Gastrocnemius medialis (tissue), 4 donors: ENCODE measurements at regions not wholly inside any gene's neighbourhood (a gene's known extent, or its start where the extent isn't known, plus 50 kb on each side); places are given as distances from the start of the nearest gene placed in this dataset.

Experiments used
- ATAC-seq, 2 donors: fragments of 150-250 bp; one replicate each; pipeline ENCODE4 v1.9.1; 2016
- DNase-seq, 2 donors: peaks; one replicate each; pipeline ENCODE4 v3.0.0-alpha.2; 2019
- H3K27ac ChIP-seq, 4 donors: fragments of 200-600 bp; sonication (generic); 1 replicate in 1 of 4; 2 replicates in 3 of 4; pipeline ENCODE4 v1.5.1; 2016 to 2018; ENCODE audit warnings: mild to moderate bottlenecking in 2 of 4, moderate library complexity in 1 of 4
- H3K27me3 ChIP-seq, 3 donors: fragments of 200-600 bp; sonication (generic) in 2 of 3; 1 replicate in 1 of 3; 2 replicates in 2 of 3; pipeline versions ENCODE4 v1.5.1 to v1.6.0; 2016 to 2019; ENCODE audit warnings: mild to moderate bottlenecking in 1 of 3, moderate library complexity in 1 of 3
- H3K36me3 ChIP-seq, 2 donors: fragments of 200-600 bp; sonication (generic) in 1 of 2; one replicate each; pipeline ENCODE4 v1.5.1; 2017 to 2018
- H3K4me1 ChIP-seq, 2 donors: fragments of 200-600 bp; sonication (generic) in 1 of 2; one replicate each; pipeline ENCODE4 v1.5.1; 2016 to 2017; ENCODE audit warnings: mild to moderate bottlenecking in 2 of 2
- H3K4me3 ChIP-seq, 4 donors: fragments of 200-600 bp; sonication (generic) in 3 of 4; 1 replicate in 1 of 4; 2 replicates in 3 of 4; pipeline ENCODE4 v1.5.1; 2016 to 2019; ENCODE audit warnings: mild to moderate bottlenecking in 2 of 4
- H3K9me3 ChIP-seq, 3 donors: fragments of 200-600 bp; sonication (generic) in 2 of 3; 1 replicate in 1 of 3; 2 replicates in 2 of 3; pipeline ENCODE4 v1.5.1; 2016 to 2019
- POLR2A ChIP-seq, 2 donors: fragments of 450-650 bp; IDR thresholded peaks; one replicate each; pipeline ENCODE4 v1.6.1; 2017; ENCODE audit warnings: antibody characterized with exemption in 2 of 2, mild to moderate bottlenecking in 2 of 2, moderate library complexity in 2 of 2
- in situ Hi-C, 4 donors: fragments of 200-750 bp; cut with MboI; loops; one replicate each; pipeline versions ENCODE4 v1.15.0 to v1.8.0; 2017; ENCODE audit warnings: low sequenced_read_pairs in 4 of 4
- intact Hi-C: fragments of 100-400 bp; cut with DNase I; formaldehyde crosslinking; loops from one replicate; pipeline ENCODE4 v1.15.1; 2023; ENCODE audit warnings: low total_unique reads
- TF ChIP-seq, protein P1 (sequence below), 5 experiments: fragments of 450-650 bp in 3 of 5; fragments of 200-600 bp in 2 of 5; sonication (generic) in 2 of 5; IDR thresholded peaks in 4 of 5; conservative IDR thresholded peaks in 1 of 5; 1 replicate in 4 of 5; 2 replicates in 1 of 5; pipeline ENCODE4 v1.5.1; 2016 to 2019; ENCODE audit warnings: antibody characterized with exemption in 5 of 5, mild to moderate bottlenecking in 3 of 5, moderate library complexity in 3 of 5

DNA sequence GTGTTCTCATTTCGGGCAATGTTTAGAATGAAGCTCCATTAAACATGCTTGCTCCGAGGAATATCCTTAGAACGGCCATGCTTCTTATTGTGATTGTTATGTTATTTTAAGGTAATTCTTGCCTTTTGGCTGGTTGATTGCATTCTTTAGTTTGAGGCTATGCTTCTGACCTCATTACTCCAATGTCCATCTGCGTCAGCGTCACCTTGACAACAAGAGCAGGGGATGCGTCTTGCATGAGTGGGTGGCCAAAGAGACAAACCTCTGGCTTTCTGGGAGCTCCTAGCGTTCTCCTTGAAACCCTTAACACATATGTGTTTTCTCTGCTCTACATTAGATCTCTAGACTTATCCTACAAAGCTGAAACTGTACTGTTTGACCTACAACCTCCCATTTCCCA is 184.3 kb downstream of the THBS2 start:
- in situ Hi-C loops, result no loop called here
- DNase-seq (no peak), ATAC-seq (no peak)
- H3K4me1 ChIP-seq, result peaks cover 4 to 8% of the 10 kb centered on the region in 2 donors
- peaks cover 0 to under 1% (median 0%) of the 10 kb centered on the region in 3 donors for H3K27me3 ChIP-seq
- H3K36me3 ChIP-seq, result no peaks in the 10 kb centered on the region
- H3K9me3 ChIP-seq, result no peaks in the 10 kb centered on the region
- no peak for TF ChIP-seq POLR2A (IDR thresholded peaks at IDR 0.05)
- TF ChIP-seq, protein P1, sequence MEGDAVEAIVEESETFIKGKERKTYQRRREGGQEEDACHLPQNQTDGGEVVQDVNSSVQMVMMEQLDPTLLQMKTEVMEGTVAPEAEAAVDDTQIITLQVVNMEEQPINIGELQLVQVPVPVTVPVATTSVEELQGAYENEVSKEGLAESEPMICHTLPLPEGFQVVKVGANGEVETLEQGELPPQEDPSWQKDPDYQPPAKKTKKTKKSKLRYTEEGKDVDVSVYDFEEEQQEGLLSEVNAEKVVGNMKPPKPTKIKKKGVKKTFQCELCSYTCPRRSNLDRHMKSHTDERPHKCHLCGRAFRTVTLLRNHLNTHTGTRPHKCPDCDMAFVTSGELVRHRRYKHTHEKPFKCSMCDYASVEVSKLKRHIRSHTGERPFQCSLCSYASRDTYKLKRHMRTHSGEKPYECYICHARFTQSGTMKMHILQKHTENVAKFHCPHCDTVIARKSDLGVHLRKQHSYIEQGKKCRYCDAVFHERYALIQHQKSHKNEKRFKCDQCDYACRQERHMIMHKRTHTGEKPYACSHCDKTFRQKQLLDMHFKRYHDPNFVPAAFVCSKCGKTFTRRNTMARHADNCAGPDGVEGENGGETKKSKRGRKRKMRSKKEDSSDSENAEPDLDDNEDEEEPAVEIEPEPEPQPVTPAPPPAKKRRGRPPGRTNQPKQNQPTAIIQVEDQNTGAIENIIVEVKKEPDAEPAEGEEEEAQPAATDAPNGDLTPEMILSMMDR (IDR thresholded peaks at IDR 0.05 in 4 of 5, conservative IDR thresholded peaks at IDR 0.05 in 1 of 5), result no peak
- intact Hi-C loops, result no loop called here
- no peak overlapping the region for H3K4me3 ChIP-seq
- H3K27ac ChIP-seq, result no peak overlapping the region

DNA sequence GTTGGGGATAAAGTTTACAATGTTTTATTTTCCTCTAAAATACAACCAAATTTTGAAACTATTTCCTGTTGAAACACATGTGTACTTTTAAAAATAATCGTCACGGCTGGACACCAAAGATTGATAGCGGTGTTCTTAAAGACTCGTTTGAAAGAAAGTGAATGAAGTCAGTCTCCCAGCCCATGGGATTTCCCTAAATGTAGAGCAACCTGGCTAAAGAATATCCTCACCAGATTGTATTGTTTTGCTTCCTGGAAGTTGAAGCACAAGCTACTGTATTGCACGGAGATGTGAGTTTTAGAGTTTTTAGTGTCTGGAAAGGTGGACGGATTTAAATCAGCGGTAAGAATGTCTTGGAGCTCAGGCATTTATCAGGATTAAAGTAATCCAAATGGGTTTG is 189.5 kb downstream of the THBS2 start:
- no peaks in the 10 kb centered on the region for H3K9me3 ChIP-seq
- no peaks in the 10 kb centered on the region for H3K36me3 ChIP-seq
- H3K27me3 ChIP-seq, result no peaks in the 10 kb centered on the region
- DNase-seq (no peak), ATAC-seq (no peak)
- TF ChIP-seq, protein P1 (IDR thresholded peaks at IDR 0.05 in 4 of 5, conservative IDR thresholded peaks at IDR 0.05 in 1 of 5), result no peak
- no peak for TF ChIP-seq POLR2A (IDR thresholded peaks at IDR 0.05)
- in situ Hi-C loops (no loop called here), intact Hi-C loops (no loop called here)
- no peak overlapping the region for H3K27ac ChIP-seq
- no peak overlapping the region for H3K4me3 ChIP-seq
- no peaks in the 10 kb centered on the region for H3K4me1 ChIP-seq

- no peak for TF ChIP-seq POLR2A (IDR thresholded peaks at IDR 0.05)
- TF ChIP-seq, protein P1 (IDR thresholded peaks at IDR 0.05 in 4 of 5, conservative IDR thresholded peaks at IDR 0.05 in 1 of 5), result no peak
- Histone ChIP-seq H3K9me3 (no peaks in the 10 kb centered on the region), H3K27me3 (no peaks in the 10 kb centered on the region), H3K4me1 (no peaks in the 10 kb centered on the region), H3K36me3 (no peaks in the 10 kb centered on the region), H3K27ac (no peak overlapping the region), H3K4me3 (no peak overlapping the region)
- DNase-seq (no peak), ATAC-seq (no peak)
- in situ Hi-C loops, result no loop called here
- intact Hi-C loops, result no loop called here
These were observed 191.4 kb downstream of the THBS2 start for GRCh38 chr6:169062272-169062671.

GRCh38 chr6:169058634-169059033 is 195.0 kb downstream of the THBS2 start:
- ATAC-seq, result no peak
- H3K27ac ChIP-seq, result no peak overlapping the region
- no peaks in the 10 kb centered on the region for H3K36me3 ChIP-seq
- H3K4me3 ChIP-seq, result no peak overlapping the region
- H3K9me3 ChIP-seq, result no peaks in the 10 kb centered on the region
- intact Hi-C loops, result no loop called here
- DNase-seq, result no peak
- no peaks in the 10 kb centered on the region for H3K4me1 ChIP-seq
- TF ChIP-seq POLR2A (IDR thresholded peaks at IDR 0.05), result no peak
- TF ChIP-seq, protein P1 (IDR thresholded peaks at IDR 0.05 in 4 of 5, conservative IDR thresholded peaks at IDR 0.05 in 1 of 5), result no peak
- in situ Hi-C loops, result no loop called here
- no peaks in the 10 kb centered on the region for H3K27me3 ChIP-seq

DNA sequence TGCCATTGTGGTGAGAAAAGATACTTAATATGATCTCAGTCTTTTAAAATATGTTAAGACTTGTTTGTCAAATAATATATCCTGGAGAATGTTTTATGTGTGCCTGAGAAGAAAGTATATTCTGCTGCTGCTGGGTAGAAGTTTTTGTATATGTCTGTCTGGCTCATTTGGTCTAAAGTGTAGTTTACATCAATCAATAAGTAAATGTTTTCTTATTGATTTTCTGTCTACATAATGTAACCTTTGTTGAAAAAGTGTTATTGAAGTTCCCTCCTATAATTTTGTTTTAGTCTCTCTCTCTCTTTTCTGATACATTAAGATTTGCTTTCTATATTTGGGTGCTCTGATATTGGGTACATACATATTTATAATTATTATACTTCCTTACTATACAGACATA is 201.2 kb downstream of the THBS2 start:
- H3K4me1 ChIP-seq, result no peaks in the 10 kb centered on the region
- H3K9me3 ChIP-seq, result no peaks in the 10 kb centered on the region
- TF ChIP-seq, protein P1 (IDR thresholded peaks at IDR 0.05 in 4 of 5, conservative IDR thresholded peaks at IDR 0.05 in 1 of 5), result no peak
- TF ChIP-seq POLR2A (IDR thresholded peaks at IDR 0.05), result no peak
- intact Hi-C loops, result no loop called here
- H3K4me3 ChIP-seq, result no peak overlapping the region
- H3K27ac ChIP-seq, result no peak overlapping the region
- DNase-seq (no peak), ATAC-seq (no peak)
- no peaks in the 10 kb centered on the region for H3K36me3 ChIP-seq
- no peaks in the 10 kb centered on the region for H3K27me3 ChIP-seq
- in situ Hi-C loops, result no loop called here
